Glutamatergic neuron (in vitro differentiated cells): ENCODE measurements at regions not wholly inside any gene's neighbourhood (a gene's known extent, or its start where the extent isn't known, plus 50 kb on each side); places are given as distances from the start of the nearest gene placed in this dataset.

ENCODE experiments used
- DNase-seq: peaks from one replicate; pipeline ENCODE4 v3.0.0; 2022
- H3K27ac Mint-ChIP-seq: one replicate; pipeline ENCODE4 v1.8.0; 2020; ENCODE audit warnings: mild to moderate bottlenecking, mixed read lengths, inconsistent platforms; ENCODE audit not compliant: unreplicated experiment
- H3K27me3 Mint-ChIP-seq: one replicate; pipeline ENCODE4 v1.8.0; 2020; ENCODE audit warnings: mild to moderate bottlenecking, moderate library complexity, mixed read lengths, inconsistent platforms; ENCODE audit not compliant: unreplicated experiment
- H3K36me3 Mint-ChIP-seq: one replicate; pipeline ENCODE4 v1.8.0; 2020; ENCODE audit warnings: mild to moderate bottlenecking, mixed read lengths, inconsistent platforms; ENCODE audit not compliant: unreplicated experiment
- H3K4me1 Mint-ChIP-seq: one replicate; pipeline ENCODE4 v1.8.0; 2020; ENCODE audit warnings: mild to moderate bottlenecking, low read depth, mixed read lengths, inconsistent platforms; ENCODE audit not compliant: unreplicated experiment
- H3K4me3 Mint-ChIP-seq: one replicate; pipeline ENCODE4 v1.8.0; 2020; ENCODE audit warnings: mild to moderate bottlenecking, mixed read lengths, inconsistent platforms; ENCODE audit not compliant: unreplicated experiment
- H3K9me3 Mint-ChIP-seq: one replicate; pipeline ENCODE4 v1.8.0; 2020; ENCODE audit warnings: mild to moderate bottlenecking, moderate library complexity, mixed read lengths, inconsistent platforms; ENCODE audit not compliant: unreplicated experiment
- TF ChIP-seq, protein P1 (sequence below): fragments of 200-600 bp; sonication (generic); IDR thresholded peaks from one replicate; pipeline ENCODE4 v1.5.0; 2021; ENCODE audit not compliant: partially characterized antibody, unreplicated experiment

DNA sequence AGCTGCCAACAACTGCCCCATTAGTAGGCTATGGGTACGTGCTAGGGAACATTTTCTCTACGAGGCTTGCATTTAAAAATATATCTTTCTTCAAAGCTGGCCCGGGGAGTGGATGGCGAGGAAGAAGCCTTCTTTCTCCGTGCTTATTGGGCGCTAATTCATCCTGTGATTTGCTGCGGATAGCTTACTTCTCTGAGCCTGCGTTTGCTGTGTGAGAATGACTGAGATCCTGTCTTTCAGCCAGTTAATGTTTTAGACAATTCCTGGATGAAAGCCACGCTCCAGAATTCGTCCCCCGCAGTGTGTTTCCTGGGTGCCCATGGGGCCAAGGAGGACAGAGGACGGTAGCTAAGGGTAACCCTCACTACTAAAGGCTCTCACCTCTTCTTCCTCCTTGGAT is 57.8 kb upstream of the TARBP1 start:
- DNase-seq = no peak
- H3K27ac Mint-ChIP-seq = no peak overlapping the region
- no peaks in the 10 kb centered on the region for H3K36me3 Mint-ChIP-seq
- peaks cover 32% of the 10 kb centered on the region for H3K4me1 Mint-ChIP-seq
- TF ChIP-seq, protein P1, sequence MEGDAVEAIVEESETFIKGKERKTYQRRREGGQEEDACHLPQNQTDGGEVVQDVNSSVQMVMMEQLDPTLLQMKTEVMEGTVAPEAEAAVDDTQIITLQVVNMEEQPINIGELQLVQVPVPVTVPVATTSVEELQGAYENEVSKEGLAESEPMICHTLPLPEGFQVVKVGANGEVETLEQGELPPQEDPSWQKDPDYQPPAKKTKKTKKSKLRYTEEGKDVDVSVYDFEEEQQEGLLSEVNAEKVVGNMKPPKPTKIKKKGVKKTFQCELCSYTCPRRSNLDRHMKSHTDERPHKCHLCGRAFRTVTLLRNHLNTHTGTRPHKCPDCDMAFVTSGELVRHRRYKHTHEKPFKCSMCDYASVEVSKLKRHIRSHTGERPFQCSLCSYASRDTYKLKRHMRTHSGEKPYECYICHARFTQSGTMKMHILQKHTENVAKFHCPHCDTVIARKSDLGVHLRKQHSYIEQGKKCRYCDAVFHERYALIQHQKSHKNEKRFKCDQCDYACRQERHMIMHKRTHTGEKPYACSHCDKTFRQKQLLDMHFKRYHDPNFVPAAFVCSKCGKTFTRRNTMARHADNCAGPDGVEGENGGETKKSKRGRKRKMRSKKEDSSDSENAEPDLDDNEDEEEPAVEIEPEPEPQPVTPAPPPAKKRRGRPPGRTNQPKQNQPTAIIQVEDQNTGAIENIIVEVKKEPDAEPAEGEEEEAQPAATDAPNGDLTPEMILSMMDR = no peak
- no peak overlapping the region for H3K4me3 Mint-ChIP-seq
- peaks cover 2% of the 10 kb centered on the region for H3K9me3 Mint-ChIP-seq
- H3K27me3 Mint-ChIP-seq = no peaks in the 10 kb centered on the region

- Mint-ChIP-seq H3K9me3 (peaks cover 4% of the 10 kb centered on the region), H3K27me3 (no peaks in the 10 kb centered on the region), H3K4me3 (no peak overlapping the region), H3K4me1 (peaks cover 39% of the 10 kb centered on the region), H3K27ac (no peak overlapping the region), H3K36me3 (no peaks in the 10 kb centered on the region)
- DNase-seq = no peak
- TF ChIP-seq, protein P1 = no peak
These were observed 57.0 kb upstream of the TARBP1 start for GRCh38 chr1:234535763-234536515.

DNA sequence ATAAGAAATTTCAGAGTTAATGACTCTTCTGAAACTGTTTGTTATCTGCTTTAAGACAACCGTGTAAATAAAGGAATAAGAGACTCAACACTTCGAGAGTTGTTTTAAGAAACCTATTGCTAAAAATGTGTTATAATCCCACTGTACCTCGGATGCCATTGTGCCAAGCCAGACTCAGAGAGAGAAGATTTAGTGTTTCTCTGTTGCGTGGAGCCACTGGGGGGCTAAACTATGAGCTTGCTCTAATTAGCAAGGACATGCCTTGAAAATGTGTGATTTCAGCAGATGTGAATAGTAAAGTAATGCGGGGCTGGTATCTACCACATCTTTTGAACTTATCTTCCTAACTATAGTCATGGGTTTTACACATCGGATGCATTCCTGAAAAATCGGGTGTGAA is 56.2 kb upstream of the TARBP1 start:
- Mint-ChIP-seq H3K4me3 (no peak overlapping the region), H3K27me3 (no peaks in the 10 kb centered on the region), H3K9me3 (peaks cover 7% of the 10 kb centered on the region), H3K36me3 (no peaks in the 10 kb centered on the region), H3K27ac (no peak overlapping the region), H3K4me1 (peaks cover 44% of the 10 kb centered on the region)
- TF ChIP-seq, protein P1 = no peak
- DNase-seq = no peak

DNA sequence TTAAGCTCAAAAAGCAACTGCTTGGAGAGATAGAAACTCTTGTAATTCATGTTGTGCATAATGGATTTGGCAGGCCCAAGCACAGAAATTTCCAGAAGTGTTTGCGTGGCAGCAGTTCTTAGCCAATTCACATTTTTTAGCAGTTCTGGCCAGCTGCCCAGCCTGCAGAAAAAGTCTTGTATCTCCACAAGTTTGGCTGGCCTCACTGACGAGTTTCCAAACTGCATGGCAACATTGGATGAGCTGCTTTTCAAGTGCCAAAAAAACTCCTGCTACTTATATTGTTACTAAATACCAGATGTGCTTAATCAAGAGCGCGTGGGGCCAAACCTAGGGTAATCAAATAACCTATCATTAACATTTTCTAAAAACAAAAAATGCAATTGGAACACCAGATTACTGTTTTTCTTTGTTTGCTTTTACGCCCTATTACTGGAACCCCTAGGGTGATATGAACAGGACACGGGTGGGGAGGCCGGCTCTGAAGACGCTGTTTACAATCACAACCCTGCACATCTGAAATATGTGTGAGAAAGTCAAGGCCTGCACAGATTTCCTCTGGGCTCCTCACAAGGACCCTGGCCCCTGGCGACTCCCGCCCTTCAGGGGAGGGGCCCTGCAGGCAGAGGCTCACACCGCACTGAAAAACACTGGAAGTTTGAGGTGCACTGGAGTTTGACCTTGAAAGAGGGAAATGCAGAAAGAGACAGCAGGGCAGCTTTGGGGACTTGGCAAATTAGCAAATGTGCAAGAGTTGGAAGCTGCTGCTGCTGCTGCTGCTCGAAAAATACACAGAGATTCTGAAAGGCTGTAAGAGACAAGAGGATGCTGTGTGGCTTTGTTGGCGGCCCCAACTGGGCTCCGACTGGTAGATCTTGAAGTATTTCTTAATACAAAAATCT is 55.2 kb upstream of the TARBP1 start:
- TF ChIP-seq, protein P1 = no peak
- H3K4me3 Mint-ChIP-seq = no peak overlapping the region
- DNase-seq = no peak
- H3K36me3 Mint-ChIP-seq = no peaks in the 10 kb centered on the region
- H3K9me3 Mint-ChIP-seq = peaks cover 7% of the 10 kb centered on the region
- no peaks in the 10 kb centered on the region for H3K27me3 Mint-ChIP-seq
- peaks cover 41% of the 10 kb centered on the region for H3K4me1 Mint-ChIP-seq
- H3K27ac Mint-ChIP-seq = no peak overlapping the region
